GM18520 (cell line): ENCODE measurements at regions not wholly inside any gene's neighbourhood (a gene's known extent, or its start where the extent isn't known, plus 50 kb on each side); places are given as distances from the start of the nearest gene placed in this dataset.
"Not testable (repeated sequence)": the region's sequence is repeated elsewhere in the genome, so short reads cannot be mapped to it uniquely, and the experiment has no call there.

Experiments
- ATAC-seq: cut with Tn5 transposase; IDR thresholded peaks from one replicate; pipeline ENCODE4 v1.9.1; 2021; ENCODE audit not compliant: unreplicated experiment

DNA sequence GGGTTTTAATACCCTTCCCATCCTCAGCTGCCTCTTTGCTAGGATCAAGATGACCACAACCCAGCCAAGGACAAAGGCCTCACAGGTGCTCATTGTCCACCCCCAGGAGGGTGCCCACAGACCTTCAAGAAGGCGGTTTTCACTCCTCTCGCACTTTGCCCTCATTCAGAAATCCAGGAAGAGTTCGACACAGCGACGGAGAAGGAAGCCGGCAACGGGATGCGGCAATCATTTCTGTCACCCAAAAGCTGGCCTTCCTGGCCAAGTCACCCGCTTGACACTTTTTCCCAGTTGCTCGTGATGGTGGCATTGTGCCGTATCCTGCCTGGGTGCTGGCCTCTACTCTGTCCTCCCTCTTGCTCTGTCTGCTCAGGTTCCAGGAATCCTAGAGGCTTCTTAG, 293.0 kb upstream of the ZNF337 start:
- ATAC-seq = not testable (repeated sequence)

DNA sequence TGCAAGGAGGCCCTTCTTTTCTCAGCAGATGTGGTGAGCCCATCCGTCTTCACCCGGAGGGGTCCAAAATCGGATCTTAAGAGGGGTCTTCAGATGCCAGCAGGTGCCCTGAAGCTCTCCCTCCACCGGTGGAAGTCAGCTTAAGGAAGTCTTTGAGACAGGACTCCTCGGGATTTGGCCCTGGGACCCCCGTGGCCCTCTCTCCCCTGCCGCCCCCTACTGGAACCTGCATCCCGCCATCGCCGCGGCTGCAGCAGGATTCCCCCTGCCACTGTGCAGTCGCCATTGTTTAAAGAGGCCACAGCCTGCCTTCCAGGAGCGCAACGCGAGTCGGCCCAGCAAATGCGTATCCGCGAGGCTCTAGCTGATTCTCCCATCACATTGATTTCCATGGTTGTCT, 292.5 kb upstream of the ZNF337 start:
- no peak for ATAC-seq

DNA sequence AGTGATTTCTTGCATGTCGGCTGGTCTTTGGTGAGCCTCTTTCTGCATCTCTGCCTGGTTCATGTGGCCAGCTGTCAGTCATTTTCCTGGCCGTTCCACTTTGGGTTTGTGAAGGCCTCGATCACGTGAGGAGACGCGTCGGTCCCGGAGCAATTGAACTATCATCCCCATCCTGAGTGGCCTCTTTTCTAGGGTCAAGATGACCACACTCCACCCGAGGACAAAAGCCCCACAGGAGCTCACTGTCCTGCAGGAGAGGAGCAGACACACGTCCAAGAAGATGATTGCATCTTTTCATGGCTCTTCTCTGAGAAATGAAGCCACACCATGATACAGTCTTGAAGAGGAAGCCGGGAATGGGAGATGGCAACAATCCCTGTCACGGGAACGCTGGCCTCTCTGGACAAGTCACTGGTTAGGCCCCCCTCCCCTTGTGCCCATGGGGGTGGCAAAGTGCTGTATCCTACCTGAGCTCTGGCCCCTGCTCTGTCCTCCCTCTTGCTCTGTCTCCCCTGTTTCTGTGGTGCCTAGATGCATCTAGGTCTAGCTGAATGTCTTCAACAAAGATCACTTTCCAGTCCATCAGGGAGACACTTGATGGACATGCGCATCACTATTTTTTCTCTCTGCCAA, 291.4 kb upstream of the ZNF337 start:
- ATAC-seq = not testable (repeated sequence)

DNA sequence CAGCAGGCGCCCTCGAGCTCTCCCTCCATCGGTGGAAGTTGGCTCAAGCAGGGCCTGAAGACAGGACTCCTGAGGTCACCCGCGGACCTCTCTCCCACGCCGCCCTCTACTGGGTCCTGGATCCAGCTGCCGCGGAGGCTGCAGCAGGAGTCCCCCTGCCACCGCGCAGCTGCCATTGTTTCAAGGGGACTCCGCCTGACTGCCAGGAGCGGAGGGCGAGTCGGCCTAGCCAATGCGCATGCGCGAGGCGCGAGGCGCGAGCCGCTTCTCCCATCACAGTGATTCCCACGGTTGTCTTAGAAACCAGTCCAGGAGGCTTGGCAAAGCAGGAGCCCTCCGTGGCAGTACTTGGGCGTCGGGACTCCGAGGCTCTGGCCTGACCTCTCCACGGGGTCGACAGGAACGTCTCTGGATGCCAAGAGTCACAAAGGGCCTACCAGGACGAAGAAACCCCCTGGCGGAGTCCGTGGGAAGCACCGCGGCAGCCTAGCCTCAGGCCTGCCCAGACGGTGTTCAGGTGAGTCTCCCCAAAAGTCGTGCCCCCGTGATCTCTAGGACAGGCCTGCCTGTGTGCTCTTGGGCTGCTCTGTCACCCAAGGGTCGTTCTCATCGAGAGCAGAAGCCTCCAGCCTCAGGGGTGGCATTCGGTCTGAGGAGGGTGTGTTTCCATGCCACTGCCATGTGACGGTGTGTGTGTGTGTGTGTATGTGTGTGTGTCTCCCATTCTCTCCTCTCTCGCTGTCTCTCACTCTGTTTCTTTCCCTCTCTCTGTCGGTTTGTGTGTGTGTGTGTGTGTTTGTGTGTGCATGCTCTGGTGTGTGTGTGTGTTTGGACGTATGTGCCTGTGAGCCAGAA, 290.6 kb upstream of the ZNF337 start:
- no peak for ATAC-seq

DNA sequence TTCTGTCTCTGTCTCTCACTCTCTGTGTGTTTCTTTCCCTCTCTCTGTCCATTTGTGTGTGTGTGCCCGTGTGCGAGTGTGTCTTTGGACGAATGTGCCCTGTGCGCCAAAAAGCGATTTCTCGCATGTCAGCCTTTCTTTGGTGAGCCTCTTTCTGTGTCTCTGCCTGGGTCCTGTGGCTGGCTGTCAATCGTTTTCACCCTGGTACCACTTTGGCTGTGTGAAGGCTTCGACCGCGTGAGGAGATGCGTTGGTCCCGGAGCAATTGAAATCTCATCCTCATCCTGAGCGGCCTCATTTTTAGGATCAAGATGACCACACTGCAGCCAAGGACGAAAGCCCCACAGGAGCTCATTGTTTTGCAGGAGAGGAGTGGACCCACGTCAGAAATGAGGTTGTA, 288.9 kb upstream of the ZNF337 start:
- ATAC-seq = no peak

DNA sequence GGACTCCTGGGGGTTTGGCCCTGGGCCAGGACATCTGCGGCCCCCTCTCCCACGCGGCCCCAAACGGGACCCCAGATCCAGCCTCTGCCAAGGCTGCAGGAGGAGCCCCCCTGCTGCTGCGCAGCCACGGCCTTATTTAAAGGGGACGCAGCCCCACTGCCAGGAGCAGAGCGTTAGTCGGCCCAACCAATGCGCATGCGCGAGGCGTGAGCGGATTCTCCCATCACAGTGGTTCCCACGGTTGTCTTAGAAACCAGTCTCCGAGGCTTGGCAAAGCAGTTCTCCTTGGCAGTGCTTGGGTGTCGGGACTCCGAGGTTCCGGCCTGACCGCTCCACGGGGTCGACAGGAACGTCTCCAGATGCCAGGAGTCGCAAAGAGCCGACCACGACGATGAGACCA, 288.3 kb upstream of the ZNF337 start:
- no peak for ATAC-seq

DNA sequence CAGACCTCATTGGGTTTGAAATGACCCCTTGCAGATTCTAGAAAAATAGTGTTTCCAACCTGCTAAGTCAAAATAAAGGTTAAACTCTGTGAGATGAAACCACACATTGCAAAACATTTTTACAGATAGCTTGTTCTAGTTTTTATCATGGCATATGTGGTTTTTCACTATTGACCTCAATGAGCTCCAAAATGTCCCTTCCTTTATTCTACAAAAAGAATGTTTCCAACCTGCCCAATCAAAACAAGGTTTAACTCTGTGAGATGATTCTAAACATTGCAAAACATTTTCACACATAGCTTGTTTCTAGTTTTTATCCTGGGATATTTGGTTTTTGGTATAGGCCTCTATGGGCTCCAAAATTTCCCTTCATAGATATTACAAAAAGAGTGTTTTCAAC, 286.0 kb upstream of the ZNF337 start:
- ATAC-seq = not testable (repeated sequence)

DNA sequence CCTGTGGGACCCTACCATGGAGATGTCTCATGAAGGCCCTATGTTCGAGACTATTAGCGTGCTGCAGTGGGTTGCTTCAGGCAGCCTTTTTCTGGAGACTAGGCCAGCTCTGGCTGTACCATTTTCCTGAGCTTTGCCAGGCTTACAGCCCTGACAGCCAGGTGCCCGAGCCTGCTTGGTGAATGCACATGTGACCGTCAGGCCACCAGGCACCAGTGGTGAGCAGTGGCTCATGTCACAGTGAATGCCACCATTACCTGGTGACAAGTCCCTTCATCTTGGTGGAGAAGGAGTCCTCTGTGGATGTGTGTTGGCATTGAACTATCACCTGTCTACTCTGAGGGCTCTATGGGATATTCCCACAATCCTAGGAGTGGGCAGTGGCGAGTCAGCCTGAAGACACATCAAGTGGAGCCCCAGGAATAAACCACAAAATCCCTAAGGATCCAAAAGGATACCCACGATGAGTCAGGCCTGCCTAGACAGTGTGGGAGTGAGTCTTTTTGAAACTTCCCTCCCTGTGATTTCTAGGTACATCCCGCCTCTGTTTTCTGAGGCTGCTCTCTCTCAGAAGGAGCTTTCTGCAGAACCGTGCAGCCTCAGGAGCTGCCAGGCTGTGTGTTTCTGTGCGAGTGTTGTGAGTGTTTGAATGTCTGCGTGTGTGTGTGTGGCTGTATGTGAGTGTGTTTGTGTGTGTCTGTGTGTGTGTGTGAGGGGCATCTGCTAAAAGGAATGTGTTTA, 282.0 kb upstream of the ZNF337 start:
- not testable (repeated sequence) for ATAC-seq

DNA sequence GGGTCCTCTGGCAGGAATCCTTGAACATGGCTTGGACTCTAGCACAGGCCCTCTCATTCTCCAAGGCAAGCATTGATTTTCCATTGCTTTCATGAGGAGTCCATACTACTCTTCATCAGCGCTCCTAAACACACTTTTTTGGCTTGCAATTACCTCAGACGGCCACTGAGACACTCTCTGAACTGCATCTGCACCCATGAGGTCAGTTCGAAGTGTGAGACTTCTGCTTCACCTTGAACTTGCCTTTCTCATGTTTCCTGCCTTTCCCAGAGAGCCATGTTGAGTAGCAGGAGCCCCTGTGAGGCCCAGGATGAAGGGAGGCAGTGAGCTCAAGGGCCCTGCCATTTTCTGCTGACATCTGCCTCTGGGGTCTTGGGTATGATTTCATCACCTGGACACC, 279.2 kb upstream of the ZNF337 start:
- ATAC-seq = not testable (repeated sequence)

DNA sequence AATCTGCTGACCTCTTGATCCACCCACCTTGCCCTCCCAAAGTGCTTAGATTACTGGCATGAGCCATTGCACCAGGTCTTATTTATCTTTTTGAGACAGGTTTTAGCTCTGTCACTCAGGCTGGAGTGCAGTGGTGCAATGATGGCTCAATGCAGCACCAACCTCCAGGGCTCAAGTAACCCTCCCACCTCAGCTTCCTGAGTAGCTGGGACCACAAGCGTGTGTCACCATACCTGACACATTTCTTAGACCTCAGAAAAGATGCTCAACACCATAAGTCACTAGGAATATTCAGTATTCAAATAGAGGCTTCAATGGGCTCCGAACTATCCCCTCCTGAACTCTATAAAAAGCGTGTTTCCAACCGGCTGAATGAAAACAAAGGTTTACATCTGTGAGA, 268.6 kb upstream of the ZNF337 start:
- not testable (repeated sequence) for ATAC-seq

DNA sequence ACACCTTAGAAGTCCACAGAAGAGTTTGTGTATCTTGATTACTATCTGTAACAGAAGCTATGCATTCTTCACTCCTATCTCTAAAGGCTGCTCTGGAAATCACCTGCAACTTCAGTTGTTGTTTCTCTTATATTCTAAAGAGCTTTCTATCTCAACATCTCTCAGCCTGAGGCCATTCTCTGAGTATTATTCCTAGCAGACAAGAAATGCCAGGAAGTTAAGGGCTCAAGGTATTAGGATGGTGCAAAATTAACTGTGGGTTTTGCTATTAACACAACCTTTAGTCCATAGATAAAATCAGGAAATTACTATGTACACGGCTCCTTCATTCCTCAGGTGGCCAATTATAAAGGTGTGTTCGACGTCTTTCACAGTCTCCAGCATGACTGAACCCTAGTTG, 257.2 kb upstream of the ZNF337 start:
- ATAC-seq = not testable (repeated sequence)

DNA sequence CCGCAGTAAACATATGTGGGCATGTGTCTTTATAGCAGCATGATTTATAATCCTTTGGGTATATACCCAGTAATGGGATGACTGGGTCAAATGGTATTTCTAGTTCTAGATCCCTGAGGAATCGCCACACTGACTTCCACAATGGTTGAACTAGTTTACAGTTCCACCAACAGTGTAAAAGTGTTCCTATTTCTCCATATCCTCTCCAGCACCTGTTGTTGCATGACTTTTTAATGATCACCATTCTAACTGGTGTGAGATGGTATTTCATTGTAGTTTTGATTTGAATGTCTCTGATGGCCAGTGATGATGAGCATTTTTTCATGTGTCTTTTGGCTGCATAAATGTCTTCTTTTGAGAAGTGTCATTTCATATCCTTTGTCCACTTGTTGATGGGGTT, 238.6 kb upstream of the ZNF337 start:
- not testable (repeated sequence) for ATAC-seq

DNA sequence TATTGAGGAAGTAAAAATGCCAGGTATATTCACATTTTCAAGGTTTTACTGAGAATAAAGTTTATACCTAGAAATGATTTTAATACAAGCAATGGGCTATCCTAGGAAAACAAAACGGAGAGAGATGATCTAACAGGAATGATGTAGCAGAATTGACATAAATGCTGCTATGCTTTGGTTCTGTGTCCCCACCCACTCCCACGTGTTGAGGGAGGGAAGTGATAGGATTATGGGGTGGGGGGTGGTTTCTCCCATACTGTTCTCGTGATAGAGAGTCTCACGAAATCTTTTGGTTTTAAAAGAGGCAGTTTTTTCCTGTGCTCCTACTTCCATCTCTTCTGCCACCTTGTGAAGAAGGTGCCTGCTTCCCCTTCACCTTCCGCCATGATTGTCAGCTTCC, 236.2 kb upstream of the ZNF337 start:
- not testable (repeated sequence) for ATAC-seq

DNA sequence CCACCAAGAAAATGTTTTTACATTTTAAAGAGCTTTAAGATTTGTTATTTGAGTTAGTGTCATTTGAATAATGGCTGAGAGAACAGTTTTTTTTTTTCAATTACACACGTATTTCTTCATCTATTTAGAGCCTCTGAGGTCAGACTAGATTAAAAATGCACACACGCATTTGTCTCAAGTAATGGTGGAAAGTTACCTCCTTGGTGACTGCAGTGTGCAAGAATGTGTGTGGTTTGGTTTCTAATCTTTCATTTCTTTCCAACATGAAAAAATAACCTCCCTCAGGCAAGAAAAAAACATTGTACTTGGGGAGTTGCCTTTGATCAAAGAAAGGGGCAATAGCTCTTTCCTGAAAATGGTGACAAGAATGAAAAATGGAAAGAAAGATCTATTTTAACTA, 235.5 kb upstream of the ZNF337 start:
- ATAC-seq = not testable (repeated sequence)

DNA sequence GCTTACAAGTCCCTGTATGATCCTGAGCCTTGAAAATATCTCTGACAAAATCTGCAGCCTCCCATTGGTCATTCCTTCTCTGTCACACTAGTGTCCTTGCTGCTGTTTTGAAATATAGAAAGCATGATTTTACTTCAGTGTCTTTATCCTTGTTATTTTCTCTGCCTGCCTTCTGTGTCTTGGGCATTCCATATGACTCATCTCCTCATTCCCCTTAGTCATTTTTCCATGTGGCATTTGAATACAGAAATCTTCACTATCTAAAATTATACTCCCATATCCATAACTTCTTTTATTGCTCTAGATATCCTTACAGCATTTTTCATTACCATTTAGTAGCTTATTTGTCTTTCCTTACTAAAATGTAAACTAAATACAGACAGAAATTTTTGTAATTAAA, 205.7 kb upstream of the ZNF337 start:
- not testable (repeated sequence) for ATAC-seq

DNA sequence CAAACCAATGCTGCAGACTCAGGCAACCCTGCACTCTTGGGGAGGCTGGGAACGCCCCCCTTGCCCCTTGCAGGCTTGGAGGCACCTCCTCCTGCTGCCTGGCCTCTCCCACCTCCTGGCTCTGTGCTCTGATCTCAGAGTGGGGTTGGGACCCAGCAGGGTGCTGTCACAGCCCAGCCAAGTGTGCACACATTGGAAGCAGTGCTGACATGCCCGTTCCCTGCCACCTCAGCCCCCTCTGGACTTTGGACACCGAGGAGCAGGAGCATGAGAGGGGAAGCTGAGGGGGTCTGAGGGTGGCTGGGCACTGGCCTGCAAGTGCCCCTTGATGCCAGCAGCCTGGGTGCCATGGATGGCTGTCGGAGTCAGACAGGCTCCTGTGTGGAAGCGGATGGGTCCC, 202.0 kb upstream of the ZNF337 start:
- ATAC-seq = not testable (repeated sequence)

DNA sequence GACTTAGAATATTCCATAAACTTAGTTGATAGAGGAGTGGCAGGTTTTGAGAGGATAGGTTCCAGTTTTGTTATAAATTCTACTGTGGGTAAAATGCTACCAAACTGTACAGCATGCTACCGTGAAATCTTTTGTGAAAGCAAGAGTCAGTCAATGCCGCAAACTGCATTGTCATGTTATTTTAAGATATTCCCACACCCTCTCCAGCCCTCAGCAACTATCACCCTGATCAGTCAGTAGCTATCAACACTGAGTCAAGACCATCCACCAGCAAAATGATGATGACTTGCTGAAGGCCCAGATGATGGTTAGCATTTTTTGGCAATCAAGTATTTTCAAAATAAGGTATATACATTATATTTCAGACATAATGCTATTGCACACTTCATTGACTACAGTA, 182.4 kb upstream of the ZNF337 start:
- ATAC-seq = not testable (repeated sequence)

DNA sequence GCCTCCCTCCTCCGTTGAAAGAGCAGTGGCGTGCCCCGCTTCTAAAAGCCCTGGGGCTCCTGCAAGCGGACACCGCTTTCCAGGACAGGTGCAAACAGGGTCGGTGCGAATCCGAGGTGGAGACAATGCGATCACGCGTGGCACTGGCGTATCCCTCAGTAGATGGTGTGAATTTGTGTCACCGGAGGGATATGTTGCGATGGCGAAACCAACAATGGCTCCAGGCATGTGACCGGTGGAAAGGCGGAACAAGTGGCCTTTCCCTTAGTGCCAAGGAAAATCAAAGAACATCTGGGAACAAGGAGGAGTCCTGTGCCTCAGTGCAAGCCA, 172.0 kb upstream of the ZNF337 start:
- not testable (repeated sequence) for ATAC-seq

DNA sequence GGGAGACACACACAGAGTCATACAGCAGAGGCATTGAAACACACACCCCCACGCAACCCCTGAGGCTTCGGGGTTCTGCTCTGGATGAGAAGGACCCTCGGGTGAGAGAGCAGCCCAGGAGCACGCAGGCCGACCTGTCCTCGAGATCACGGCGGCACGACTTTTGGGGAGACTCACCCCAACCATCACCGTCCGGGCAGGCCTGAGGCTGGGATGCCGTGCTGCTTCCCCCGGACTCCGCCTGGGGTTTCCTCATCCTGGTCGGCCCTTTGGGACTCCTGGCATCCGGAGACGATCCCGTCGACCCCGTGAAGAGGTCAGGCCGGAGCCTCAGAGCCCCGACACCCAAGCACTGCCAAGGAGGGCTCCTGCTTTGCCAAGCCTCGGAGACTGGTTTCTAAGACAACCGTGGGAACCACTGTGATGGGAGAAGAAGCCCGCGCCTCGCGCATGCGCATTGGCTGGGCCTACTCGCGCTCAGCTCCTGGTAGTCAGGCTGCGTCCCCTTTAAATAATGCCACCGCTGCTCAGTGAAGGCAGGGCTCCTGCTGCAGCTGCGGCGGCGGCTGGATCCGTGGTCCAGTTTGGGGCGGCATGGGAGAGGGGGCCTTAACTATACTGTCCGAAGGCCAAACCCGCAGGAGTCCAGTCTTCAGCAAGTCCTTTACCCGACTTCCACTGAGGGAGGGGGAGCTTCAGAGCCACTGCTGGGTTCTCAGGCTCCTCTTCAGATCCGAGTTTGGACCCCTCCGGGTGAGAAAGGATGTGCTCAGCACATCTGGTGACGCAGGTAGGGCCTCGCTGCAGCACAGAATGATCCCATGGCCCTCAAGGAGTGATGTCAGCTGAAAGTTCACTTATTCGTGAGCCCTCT, 171.4 kb upstream of the ZNF337 start:
- ATAC-seq = no peak

DNA sequence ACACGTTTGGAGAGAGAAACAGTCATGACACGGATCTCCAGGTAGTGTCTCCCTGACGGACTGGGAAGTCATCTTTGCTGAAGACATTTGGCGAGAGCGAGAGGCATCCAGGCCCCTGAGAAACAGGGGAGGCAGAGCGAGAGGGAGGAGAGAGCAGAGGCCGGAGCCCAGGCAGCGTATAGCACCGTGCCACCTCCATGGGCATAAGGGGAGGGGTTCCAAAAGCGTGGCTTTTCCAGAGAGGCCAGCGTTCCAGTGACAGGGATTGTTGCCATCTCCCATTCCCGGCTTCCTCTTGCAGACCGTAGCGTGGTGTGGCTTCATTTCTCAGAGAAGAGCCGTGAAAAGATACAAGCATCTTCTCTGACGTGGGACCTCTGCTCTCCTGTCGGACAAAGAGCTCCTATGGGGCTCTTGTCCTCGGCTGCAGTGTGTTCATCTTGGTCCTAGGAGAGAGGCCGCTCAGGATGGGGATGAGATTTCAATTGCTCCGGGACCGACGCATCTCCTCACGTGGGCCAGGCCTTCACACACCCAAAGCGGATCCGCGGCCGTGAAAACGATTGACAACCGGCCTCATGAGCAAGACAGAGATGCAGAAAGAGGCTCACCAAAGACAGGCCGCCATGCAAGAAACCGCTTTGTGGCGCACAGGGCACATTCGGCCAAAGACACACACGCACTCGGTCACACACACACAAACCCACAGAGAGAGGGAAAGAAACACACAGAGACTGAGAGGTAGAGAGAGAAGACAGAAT, 170.5 kb upstream of the ZNF337 start:
- not testable (repeated sequence) for ATAC-seq
